NCI-H1092 (cell line): ENCODE measurements at regions not wholly inside any gene's neighbourhood (a gene's known extent, or its start where the extent isn't known, plus 50 kb on each side); places are given as distances from the start of the nearest gene placed in this dataset.
A peak's percentile ranks its signal among the peaks of the same experiment; 100 is the strongest.

Experiments used
- DNase-seq: peaks from one replicate; lab custom pipeline; 2025; lab: John Stamatoyannopoulos, UW

GRCh38 chr7:17019106-17019505, 137.3 kb upstream of the AGR3 start:
- no peak for DNase-seq

GRCh38 chr7:17020250-17020649, 138.5 kb upstream of the AGR3 start:
- DNase-seq: no peak

- no peak for DNase-seq
These were observed 139.4 kb upstream of the AGR3 start for GRCh38 chr7:17021205-17021604.

GRCh38 chr7:17022920-17023319, 141.1 kb upstream of the AGR3 start:
- no peak for DNase-seq

GRCh38 chr7:17026269-17026668, 144.5 kb upstream of the AGR3 start:
- no peak for DNase-seq

- no peak for DNase-seq
These were observed 145.5 kb upstream of the AGR3 start for GRCh38 chr7:17027143-17027788.

- no peak for DNase-seq
These were observed 146.0 kb upstream of the AGR3 start for GRCh38 chr7:17027789-17028152.

- no peak for DNase-seq
These were observed 147.4 kb upstream of the AGR3 start for GRCh38 chr7:17029150-17029549.

- no peak for DNase-seq
These were observed 148.8 kb upstream of the AGR3 start for GRCh38 chr7:17030559-17030958.

- no peak for DNase-seq
These were observed 150.2 kb upstream of the AGR3 start for GRCh38 chr7:17031906-17032551.

GRCh38 chr7:17033245-17033644, 151.5 kb upstream of the AGR3 start:
- DNase-seq: no peak

- DNase-seq: no peak
These were observed 154.8 kb upstream of the AGR3 start for GRCh38 chr7:17036584-17036983.

GRCh38 chr7:17037356-17037755, 155.6 kb upstream of the AGR3 start:
- DNase-seq: no peak

- DNase-seq: no peak
These were observed 156.5 kb upstream of the AGR3 start for GRCh38 chr7:17038160-17038782.

- DNase-seq: no peak
These were observed 157.0 kb upstream of the AGR3 start for GRCh38 chr7:17038783-17039170.

GRCh38 chr7:17039372-17039771, 157.6 kb upstream of the AGR3 start:
- DNase-seq: no peak

- no peak for DNase-seq
These were observed 158.9 kb upstream of the AGR3 start for GRCh38 chr7:17040716-17041115.

- DNase-seq: peak; percentile 73
These were observed 159.5 kb upstream of the AGR3 start for GRCh38 chr7:17041324-17041723.

- no peak for DNase-seq
These were observed 160.4 kb upstream of the AGR3 start for GRCh38 chr7:17042211-17042610.

GRCh38 chr7:17043012-17043877, 161.5 kb upstream of the AGR3 start:
- no peak for DNase-seq

- no peak for DNase-seq
These were observed 162.6 kb upstream of the AGR3 start for GRCh38 chr7:17044396-17044795.

- DNase-seq: no peak
These were observed 163.1 kb upstream of the AGR3 start for GRCh38 chr7:17044861-17045260.

GRCh38 chr7:17046259-17046658, 164.5 kb upstream of the AGR3 start:
- DNase-seq: no peak
